ENCODE measurements at regions not wholly inside any gene's neighbourhood (a gene's known extent, or its start where the extent isn't known, plus 50 kb on each side); places are given as distances from the start of the nearest gene placed in this dataset.

GRCh38 chr7:38122501-38122900, 55.5 kb upstream of the STARD3NL start:
- TF ChIP-seq CTCF (tag by site-specific recombination; IDR thresholded peaks at IDR 0.05) (no peak), KLF9 (tag by site-specific recombination; IDR thresholded peaks at IDR 0.05; ENCODE audit: low read depth) (no peak), ZNF239 (tag by site-specific recombination; IDR thresholded peaks at IDR 0.05) (no peak), ZNF274 (IDR thresholded peaks at IDR 0.05; ENCODE audit: low read length) (no peak), ZNF274 (tag by site-specific recombination; IDR thresholded peaks at IDR 0.05; ENCODE audit: borderline replicate concordance) (no peak), EGR2 (tag by site-specific recombination; IDR thresholded peaks at IDR 0.05; ENCODE audit: low read depth) (no peak), ZEB2 (tag by site-specific recombination; IDR thresholded peaks at IDR 0.05) (no peak), ZNF280D (tag by site-specific recombination; IDR thresholded peaks at IDR 0.05) (no peak), FEZF1 (tag by site-specific recombination; IDR thresholded peaks at IDR 0.05) (no peak), ZNF707 (tag by site-specific recombination; IDR thresholded peaks at IDR 0.05) (no peak), ZNF121 (tag by site-specific recombination; IDR thresholded peaks at IDR 0.05) (no peak), BCL11A (tag by site-specific recombination; IDR thresholded peaks at IDR 0.05; ENCODE audit: low read depth) (no peak), ZNF114 (tag by site-specific recombination; IDR thresholded peaks at IDR 0.05) (no peak)

All from HEK293 (cell line).